ENCODE measurements at regions not wholly inside any gene's neighbourhood (a gene's known extent, or its start where the extent isn't known, plus 50 kb on each side); places are given as distances from the start of the nearest gene placed in this dataset.

- TF ChIP-seq POLR2A (IDR thresholded peaks at IDR 0.05) (no peak), CTCF (IDR thresholded peaks at IDR 0.05) (no peak)
Measured at GRCh38 chr5:19064094-19064493, 923.9 kb downstream of the CDH18 start.

Data from vagina (tissue), 2 donors.